ENCODE measurements at regions not wholly inside any gene's neighbourhood (a gene's known extent, or its start where the extent isn't known, plus 50 kb on each side); places are given as distances from the start of the nearest gene placed in this dataset.

DNA sequence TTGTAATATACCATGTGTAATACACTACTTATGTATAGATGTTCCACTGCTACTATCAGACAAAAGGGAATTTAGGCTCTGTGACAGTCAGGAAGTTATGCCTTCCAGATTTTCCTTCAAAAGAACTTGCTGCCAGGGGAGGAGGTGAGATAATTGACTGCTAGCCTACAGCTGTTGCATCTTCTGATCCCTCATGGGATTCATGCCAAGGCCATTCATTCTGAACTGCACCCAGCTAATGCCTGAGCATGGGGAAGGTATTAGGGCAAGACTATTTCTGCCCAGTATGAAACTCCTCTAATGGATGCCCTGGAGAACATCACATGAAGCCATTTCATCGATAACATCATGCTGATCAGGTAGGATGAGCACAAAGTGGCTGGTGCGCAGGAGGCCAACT, 746.5 kb upstream of the ZNF608 start:
- no peak for DNase-seq (ENCODE audit: extremely low read depth, low read depth)
- H3K4me3 ChIP-seq (replicated peaks; ENCODE audit: low read depth, low read length), result no peak overlapping the region
- TF ChIP-seq, protein P1, sequence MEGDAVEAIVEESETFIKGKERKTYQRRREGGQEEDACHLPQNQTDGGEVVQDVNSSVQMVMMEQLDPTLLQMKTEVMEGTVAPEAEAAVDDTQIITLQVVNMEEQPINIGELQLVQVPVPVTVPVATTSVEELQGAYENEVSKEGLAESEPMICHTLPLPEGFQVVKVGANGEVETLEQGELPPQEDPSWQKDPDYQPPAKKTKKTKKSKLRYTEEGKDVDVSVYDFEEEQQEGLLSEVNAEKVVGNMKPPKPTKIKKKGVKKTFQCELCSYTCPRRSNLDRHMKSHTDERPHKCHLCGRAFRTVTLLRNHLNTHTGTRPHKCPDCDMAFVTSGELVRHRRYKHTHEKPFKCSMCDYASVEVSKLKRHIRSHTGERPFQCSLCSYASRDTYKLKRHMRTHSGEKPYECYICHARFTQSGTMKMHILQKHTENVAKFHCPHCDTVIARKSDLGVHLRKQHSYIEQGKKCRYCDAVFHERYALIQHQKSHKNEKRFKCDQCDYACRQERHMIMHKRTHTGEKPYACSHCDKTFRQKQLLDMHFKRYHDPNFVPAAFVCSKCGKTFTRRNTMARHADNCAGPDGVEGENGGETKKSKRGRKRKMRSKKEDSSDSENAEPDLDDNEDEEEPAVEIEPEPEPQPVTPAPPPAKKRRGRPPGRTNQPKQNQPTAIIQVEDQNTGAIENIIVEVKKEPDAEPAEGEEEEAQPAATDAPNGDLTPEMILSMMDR (IDR thresholded peaks at IDR 0.05; ENCODE audit: low read depth, low read length, missing control alignments), result no peak

DNA sequence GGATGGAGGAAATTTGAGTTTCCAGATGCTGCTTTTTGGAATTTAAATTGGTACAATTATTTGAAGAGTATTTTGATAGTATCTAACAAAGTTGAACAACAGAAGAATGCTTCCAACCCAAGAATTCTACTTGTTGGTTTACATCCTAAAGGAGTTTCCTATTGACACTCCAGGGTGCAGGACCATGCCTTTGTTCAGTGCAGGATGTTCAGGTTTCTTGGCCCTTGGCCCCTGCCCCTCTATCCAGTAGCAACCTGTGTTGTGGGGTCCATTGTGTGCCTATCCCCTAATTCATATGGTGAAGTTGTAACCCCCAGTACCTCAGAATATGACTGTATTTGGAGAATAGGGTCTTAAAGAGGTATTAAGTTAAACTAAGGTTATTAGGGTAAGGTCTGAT, 750.0 kb upstream of the ZNF608 start:
- TF ChIP-seq, protein P1 (IDR thresholded peaks at IDR 0.05; ENCODE audit: low read depth, low read length, missing control alignments), result no peak
- H3K4me3 ChIP-seq (replicated peaks; ENCODE audit: low read depth, low read length), result no peak overlapping the region
- DNase-seq (ENCODE audit: extremely low read depth, low read depth), result no peak

DNA sequence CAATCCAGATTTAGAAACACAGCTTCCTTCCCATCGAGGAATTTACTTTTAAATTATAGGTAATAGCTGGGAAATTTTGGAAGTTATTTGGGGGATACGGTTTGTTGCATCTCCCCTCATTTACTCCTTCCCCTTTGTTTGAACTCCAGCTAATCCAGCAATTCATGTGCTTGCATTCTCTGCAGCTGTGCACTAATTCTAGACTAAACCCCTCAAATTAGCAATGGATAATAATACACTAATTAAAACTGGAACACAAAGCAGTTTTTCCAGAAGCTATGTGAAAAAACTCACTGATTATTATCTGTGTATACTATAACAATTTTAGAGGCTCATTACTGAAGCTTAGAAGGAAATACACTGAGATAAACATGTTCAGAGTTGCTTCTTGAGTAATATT, 751.2 kb upstream of the ZNF608 start:
- TF ChIP-seq, protein P1 (IDR thresholded peaks at IDR 0.05; ENCODE audit: low read depth, low read length, missing control alignments), result no peak
- DNase-seq (ENCODE audit: extremely low read depth, low read depth), result no peak
- H3K4me3 ChIP-seq (replicated peaks; ENCODE audit: low read depth, low read length), result no peak overlapping the region

DNA sequence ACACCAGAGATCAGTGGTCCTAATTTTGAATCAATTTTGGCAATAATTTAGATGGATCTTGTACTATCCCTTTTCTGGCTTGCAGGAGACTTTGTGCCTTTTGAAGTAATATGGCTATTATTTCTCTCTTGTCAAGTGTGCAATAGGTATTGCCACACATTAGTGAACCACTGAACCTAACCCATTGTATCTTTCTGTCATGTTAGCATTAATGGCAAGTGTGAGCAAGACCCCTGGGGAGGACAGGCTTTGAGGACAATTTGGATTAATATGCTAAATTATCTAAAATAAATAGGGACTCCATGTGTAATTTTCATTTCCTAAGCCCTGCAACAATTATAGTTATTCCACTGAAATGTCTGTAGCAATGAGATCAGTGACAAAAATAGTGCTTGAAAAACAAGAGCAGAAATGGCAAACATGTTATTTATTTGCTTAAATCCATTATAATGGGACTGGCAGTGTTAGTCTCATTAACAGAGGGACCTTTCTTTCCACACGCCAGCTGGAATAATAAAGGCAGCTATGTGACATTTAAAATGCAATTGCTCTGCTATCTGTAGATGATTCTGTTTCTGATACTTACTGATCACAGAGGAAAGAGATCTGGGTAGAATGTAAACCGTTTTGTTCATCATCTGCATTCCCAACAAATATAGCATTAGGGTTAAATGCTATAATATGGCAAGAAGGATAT, 753.3 kb upstream of the ZNF608 start:
- no peak overlapping the region for H3K4me3 ChIP-seq (replicated peaks; ENCODE audit: low read depth, low read length)
- TF ChIP-seq, protein P1 (IDR thresholded peaks at IDR 0.05; ENCODE audit: low read depth, low read length, missing control alignments), result no peak
- DNase-seq (ENCODE audit: extremely low read depth, low read depth), result no peak

DNA sequence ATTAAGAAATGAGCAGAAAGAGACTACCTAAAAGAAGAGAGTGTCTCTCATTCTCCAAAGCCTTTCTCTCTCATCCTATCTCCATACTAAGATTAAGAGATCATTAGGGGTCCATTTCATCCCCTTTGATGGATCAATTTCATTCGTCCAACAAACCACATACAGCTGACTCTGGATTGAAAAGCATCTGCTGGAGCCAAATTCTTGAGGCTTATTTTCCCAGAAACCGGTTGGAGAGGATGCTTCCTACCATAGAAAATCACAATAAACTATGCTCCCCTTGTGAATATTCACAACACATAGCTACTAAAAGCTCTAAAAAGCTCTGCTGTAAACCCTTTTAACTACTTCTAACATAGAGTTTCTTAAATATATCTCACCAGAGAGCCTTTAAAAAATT, 755.0 kb upstream of the ZNF608 start:
- no peak for DNase-seq (ENCODE audit: extremely low read depth, low read depth)
- H3K4me3 ChIP-seq (replicated peaks; ENCODE audit: low read depth, low read length), result no peak overlapping the region
- TF ChIP-seq, protein P1 (IDR thresholded peaks at IDR 0.05; ENCODE audit: low read depth, low read length, missing control alignments), result no peak

DNA sequence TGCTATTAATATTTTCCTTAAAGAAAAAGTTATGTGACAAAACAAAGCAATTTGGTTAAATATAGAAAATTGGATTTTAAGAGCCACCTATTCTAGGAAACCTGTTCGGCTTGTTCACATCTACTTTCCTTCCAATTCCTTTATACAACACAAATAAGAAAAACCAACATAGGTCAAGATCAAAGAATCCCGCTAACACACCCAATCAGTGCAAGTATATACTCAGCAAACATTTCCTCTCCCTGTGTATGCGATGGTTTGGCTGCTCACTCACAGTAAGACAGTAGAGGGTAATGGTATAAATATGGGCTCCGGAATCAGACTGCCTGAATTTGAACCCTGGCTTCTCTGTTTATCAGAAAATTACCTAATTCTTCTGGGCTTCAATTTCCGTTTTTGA, 757.5 kb upstream of the ZNF608 start:
- H3K4me3 ChIP-seq (replicated peaks; ENCODE audit: low read depth, low read length), result no peak overlapping the region
- no peak for DNase-seq (ENCODE audit: extremely low read depth, low read depth)
- TF ChIP-seq, protein P1 (IDR thresholded peaks at IDR 0.05; ENCODE audit: low read depth, low read length, missing control alignments), result no peak

DNA sequence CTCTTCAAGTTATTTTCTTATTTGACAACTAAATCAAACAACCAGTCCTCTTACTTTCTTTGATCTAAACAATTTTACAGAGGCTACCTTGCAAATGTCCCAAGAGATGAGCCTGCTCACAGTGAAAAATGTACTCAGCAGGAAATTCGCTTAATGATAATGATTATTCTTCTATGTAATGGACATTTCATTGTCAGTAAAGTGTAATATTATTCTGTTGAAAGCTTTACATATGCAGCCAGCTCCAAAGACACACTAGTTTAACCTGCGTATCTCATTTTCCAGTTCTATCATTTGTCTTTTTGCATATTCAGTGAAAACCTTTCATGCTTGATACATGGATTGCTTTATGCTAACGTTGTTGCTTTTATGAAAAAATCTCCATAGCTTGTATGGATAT, 758.7 kb upstream of the ZNF608 start:
- no peak overlapping the region for H3K4me3 ChIP-seq (replicated peaks; ENCODE audit: low read depth, low read length)
- TF ChIP-seq, protein P1 (IDR thresholded peaks at IDR 0.05; ENCODE audit: low read depth, low read length, missing control alignments), result no peak
- DNase-seq (ENCODE audit: extremely low read depth, low read depth), result no peak
